ENCODE measurements at regions not wholly inside any gene's neighbourhood (a gene's known extent, or its start where the extent isn't known, plus 50 kb on each side); places are given as distances from the start of the nearest gene placed in this dataset.
"Not testable (repeated sequence)": the region's sequence is repeated elsewhere in the genome, so short reads cannot be mapped to it uniquely, and the experiment has no call there.

GRCh38 chr1:65020774-65021173 lies 54.4 kb upstream of the JAK1 start:
- DNase-seq (ENCODE audit: low spot score in 2 of 2, unreplicated experiment in 2 of 2): no peak
- Mint-ChIP-seq H3K4me3 (no peak overlapping the region), H3K27me3 (ENCODE audit: low read depth) (no peaks in the 10 kb centered on the region), H3K9me3 (peaks cover 14% of the 10 kb centered on the region), H3K36me3 (peaks cover 3% of the 10 kb centered on the region), H3K4me1 (no peaks in the 10 kb centered on the region), H3K27ac (no peak overlapping the region)
- no peak for TF ChIP-seq CTCF (IDR thresholded peaks at IDR 0.05; ENCODE audit: unreplicated experiment)

- no peak overlapping the region for H3K4me3 Mint-ChIP-seq
- H3K27ac Mint-ChIP-seq: no peak overlapping the region
- no peaks in the 10 kb centered on the region for H3K36me3 Mint-ChIP-seq
- DNase-seq (ENCODE audit: low spot score in 2 of 2, unreplicated experiment in 2 of 2): no peak
- TF ChIP-seq CTCF (IDR thresholded peaks at IDR 0.05; ENCODE audit: unreplicated experiment): no peak
- no peaks in the 10 kb centered on the region for H3K4me1 Mint-ChIP-seq
- no peaks in the 10 kb centered on the region for H3K27me3 Mint-ChIP-seq (ENCODE audit: low read depth)
- peaks cover 10% of the 10 kb centered on the region for H3K9me3 Mint-ChIP-seq
Observed at GRCh38 chr1:65021795-65022194, 55.4 kb upstream of the JAK1 start.

DNA sequence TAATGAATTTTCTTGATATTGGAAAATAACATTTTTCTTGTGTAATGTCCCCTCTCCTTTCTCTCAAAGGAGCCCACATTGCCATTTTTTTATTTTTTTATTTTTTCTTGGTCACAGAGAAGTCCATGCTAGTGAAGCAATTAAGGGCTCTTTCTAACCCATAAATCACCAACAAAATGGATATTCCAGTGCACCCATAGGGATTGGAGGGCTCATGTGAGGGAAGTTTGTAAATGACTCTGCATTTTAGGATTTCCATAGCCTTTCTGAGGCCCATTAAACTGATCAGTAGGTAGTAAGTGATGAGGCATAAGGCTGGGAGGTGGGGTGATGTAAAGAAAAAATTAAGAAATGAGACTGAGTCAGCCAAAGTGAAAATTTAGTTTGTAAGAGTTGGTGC lies 55.9 kb upstream of the JAK1 start:
- H3K36me3 Mint-ChIP-seq: no peaks in the 10 kb centered on the region
- no peak for TF ChIP-seq CTCF (IDR thresholded peaks at IDR 0.05; ENCODE audit: unreplicated experiment)
- peaks cover 10% of the 10 kb centered on the region for H3K9me3 Mint-ChIP-seq
- no peaks in the 10 kb centered on the region for H3K27me3 Mint-ChIP-seq (ENCODE audit: low read depth)
- no peak overlapping the region for H3K27ac Mint-ChIP-seq
- no peaks in the 10 kb centered on the region for H3K4me1 Mint-ChIP-seq
- H3K4me3 Mint-ChIP-seq: no peak overlapping the region
- no peak for DNase-seq (ENCODE audit: low spot score in 2 of 2, unreplicated experiment in 2 of 2)

DNA sequence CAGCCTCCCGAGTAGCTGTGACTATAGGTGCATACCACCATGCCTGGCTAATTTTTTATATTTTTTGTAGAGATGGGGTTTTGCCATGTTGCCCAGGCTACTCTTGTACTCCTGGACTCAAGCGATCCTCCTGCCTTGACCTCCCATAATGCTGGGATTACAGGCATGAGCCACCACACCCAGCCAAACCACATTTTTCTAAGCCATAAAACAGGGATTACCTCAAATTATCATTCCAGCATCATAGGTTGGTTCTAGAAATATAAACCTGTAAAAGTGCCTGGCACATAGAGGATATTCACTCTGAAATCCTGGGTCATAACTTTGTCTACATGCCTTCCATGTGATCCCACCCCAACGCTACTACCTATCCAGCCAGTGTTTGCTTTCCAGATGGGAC lies 59.4 kb upstream of the JAK1 start:
- Mint-ChIP-seq H3K27ac (no peak overlapping the region), H3K36me3 (no peaks in the 10 kb centered on the region), H3K27me3 (ENCODE audit: low read depth) (no peaks in the 10 kb centered on the region), H3K4me1 (peaks cover 4% of the 10 kb centered on the region), H3K4me3 (no peak overlapping the region), H3K9me3 (peaks cover 15% of the 10 kb centered on the region)
- TF ChIP-seq CTCF (IDR thresholded peaks at IDR 0.05; ENCODE audit: unreplicated experiment): no peak
- no peak for DNase-seq (ENCODE audit: low spot score in 2 of 2, unreplicated experiment in 2 of 2)

DNA sequence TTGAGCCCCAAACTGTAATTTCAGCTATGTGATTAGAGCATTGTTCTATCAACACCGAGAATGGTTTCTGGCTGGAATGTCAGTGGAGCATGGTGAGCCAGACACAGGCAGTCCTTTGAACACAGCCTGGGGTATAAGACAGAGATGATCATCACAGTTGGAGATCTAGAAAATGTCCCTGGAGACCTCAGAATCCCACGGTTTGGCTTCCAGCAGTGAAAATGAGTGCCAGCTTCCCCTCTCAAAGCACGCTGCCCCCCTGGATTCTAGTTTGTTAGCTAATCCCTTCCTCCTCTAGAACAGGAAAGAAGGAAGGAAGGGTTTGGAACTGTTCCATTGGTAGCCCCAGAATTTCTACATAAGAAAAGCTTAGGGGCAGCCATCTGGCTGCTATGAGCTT lies 59.9 kb upstream of the JAK1 start:
- no peak for DNase-seq (ENCODE audit: low spot score in 2 of 2, unreplicated experiment in 2 of 2)
- Mint-ChIP-seq H3K27ac (no peak overlapping the region), H3K27me3 (ENCODE audit: low read depth) (no peaks in the 10 kb centered on the region), H3K4me1 (peaks cover 4% of the 10 kb centered on the region), H3K9me3 (peaks cover 15% of the 10 kb centered on the region), H3K4me3 (no peak overlapping the region), H3K36me3 (no peaks in the 10 kb centered on the region)
- TF ChIP-seq CTCF (IDR thresholded peaks at IDR 0.05; ENCODE audit: unreplicated experiment): no peak

- Mint-ChIP-seq H3K36me3 (no peaks in the 10 kb centered on the region), H3K9me3 (peaks cover 15% of the 10 kb centered on the region), H3K27ac (no peak overlapping the region), H3K4me1 (peaks cover 4% of the 10 kb centered on the region), H3K27me3 (ENCODE audit: low read depth) (no peaks in the 10 kb centered on the region), H3K4me3 (no peak overlapping the region)
- DNase-seq (ENCODE audit: low spot score in 2 of 2, unreplicated experiment in 2 of 2): no peak
- TF ChIP-seq CTCF (IDR thresholded peaks at IDR 0.05; ENCODE audit: unreplicated experiment): no peak
Observed at GRCh38 chr1:65027666-65028358, 61.5 kb upstream of the JAK1 start.

- not testable (repeated sequence) for H3K4me3 Mint-ChIP-seq; DNase-seq (ENCODE audit: low spot score in 2 of 2, unreplicated experiment in 2 of 2); H3K9me3 Mint-ChIP-seq; H3K27me3 Mint-ChIP-seq (ENCODE audit: low read depth); H3K27ac Mint-ChIP-seq; H3K36me3 Mint-ChIP-seq; H3K4me1 Mint-ChIP-seq
Observed at GRCh38 chr1:65029434-65029833, 63.1 kb upstream of the JAK1 start.

GRCh38 chr1:65034879-65035278 lies 68.5 kb upstream of the JAK1 start:
- not testable (repeated sequence) for H3K4me3 Mint-ChIP-seq; H3K27ac Mint-ChIP-seq; H3K27me3 Mint-ChIP-seq (ENCODE audit: low read depth); H3K9me3 Mint-ChIP-seq; H3K36me3 Mint-ChIP-seq; DNase-seq (ENCODE audit: low spot score in 2 of 2, unreplicated experiment in 2 of 2); H3K4me1 Mint-ChIP-seq

Measured in mesothelial cell of epicardium (in vitro differentiated cells).